Tibial nerve (tissue), 4 donors: ENCODE measurements at regions not wholly inside any gene's neighbourhood (a gene's known extent, or its start where the extent isn't known, plus 50 kb on each side); places are given as distances from the start of the nearest gene placed in this dataset.

Experiments
- DNase-seq, 2 donors: peaks; one replicate each; pipeline ENCODE4 v3.0.0-alpha.2; 2019; ENCODE audit warnings: low spot score in 2 of 2
- H3K27ac ChIP-seq, 4 donors: fragments of 200-600 bp; sonication (generic) in 3 of 4; one replicate each; pipeline ENCODE4 v1.5.1; 2017 to 2019; ENCODE audit warnings: mild to moderate bottlenecking in 1 of 4
- H3K27me3 ChIP-seq, 2 donors: fragments of 200-600 bp; sonication (generic) in 1 of 2; one replicate each; pipeline versions ENCODE4 v1.5.1 to v1.6.0; 2017 to 2019
- H3K36me3 ChIP-seq, 3 donors: fragments of 200-600 bp; sonication (generic); one replicate each; pipeline ENCODE4 v1.5.1; 2018 to 2019
- H3K4me1 ChIP-seq, 4 donors: fragments of 200-600 bp; sonication (generic) in 3 of 4; one replicate each; pipeline ENCODE4 v1.5.1; 2017 to 2019
- H3K4me3 ChIP-seq, 4 donors: fragments of 200-600 bp; sonication (generic) in 3 of 4; one replicate each; pipeline ENCODE4 v1.5.1; 2017 to 2019; ENCODE audit warnings: mild to moderate bottlenecking in 1 of 4, moderate library complexity in 1 of 4
- H3K9me3 ChIP-seq, 4 donors: fragments of 200-600 bp; sonication (generic) in 3 of 4; one replicate each; pipeline ENCODE4 v1.5.1; 2017 to 2019
- EP300 ChIP-seq, 2 donors: sonication (generic); formaldehyde crosslinking; IDR thresholded peaks; one replicate each; pipeline ENCODE4 v1.6.1; 2017; ENCODE audit warnings: antibody characterized with exemption in 2 of 2, mild to moderate bottlenecking in 1 of 2
- POLR2A ChIP-seq, 2 donors: fragments of 450-650 bp; IDR thresholded peaks; one replicate each; pipeline ENCODE4 v1.6.1; 2017; ENCODE audit warnings: antibody characterized with exemption in 2 of 2, mild to moderate bottlenecking in 2 of 2, moderate library complexity in 2 of 2
- WGBS, 2 donors: methylation state at CpG; one replicate each; pipeline ENCODE4 v1.1.5; 2018; 5-methylcytosine and 5-hydroxymethylcytosine counted together
- TF ChIP-seq, protein P1 (sequence below), 5 experiments: fragments of 200-600 bp in 3 of 5; fragments of 450-650 bp in 2 of 5; sonication (generic) in 3 of 5; IDR thresholded peaks; one replicate each; pipeline ENCODE4 v1.5.1; 2016 to 2019; ENCODE audit warnings: antibody characterized with exemption in 5 of 5, mild to moderate bottlenecking in 3 of 5, moderate library complexity in 2 of 5

DNA sequence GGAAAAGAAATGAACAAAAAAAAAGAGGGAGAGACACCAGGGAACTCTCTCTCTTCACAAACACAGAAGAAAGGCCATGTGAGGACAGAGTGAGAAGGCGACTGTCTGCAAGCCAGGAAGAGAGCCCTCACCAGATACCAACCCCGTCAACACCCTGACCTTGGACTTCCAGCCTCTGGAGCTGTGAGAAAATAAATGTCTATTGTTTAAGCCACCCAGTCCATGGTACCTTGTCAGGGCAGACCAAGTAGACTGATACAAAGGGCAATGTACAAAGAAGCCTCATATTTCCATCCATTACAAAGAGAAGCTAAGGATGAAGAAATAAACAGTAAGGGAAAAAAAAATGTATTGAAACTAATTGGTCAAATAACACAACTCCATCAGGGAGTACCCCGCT is 146.6 kb downstream of the ZNF281 start:
- 78 to 87% methylated on average over 3 of the region's 3 CpGs for WGBS, 2 donors
- H3K9me3 ChIP-seq = no peaks in the 10 kb centered on the region
- DNase-seq = no peak
- no peak overlapping the region for H3K4me3 ChIP-seq
- TF ChIP-seq POLR2A (IDR thresholded peaks at IDR 0.05) (no peak), EP300 (IDR thresholded peaks at IDR 0.05) (no peak)
- TF ChIP-seq, protein P1, sequence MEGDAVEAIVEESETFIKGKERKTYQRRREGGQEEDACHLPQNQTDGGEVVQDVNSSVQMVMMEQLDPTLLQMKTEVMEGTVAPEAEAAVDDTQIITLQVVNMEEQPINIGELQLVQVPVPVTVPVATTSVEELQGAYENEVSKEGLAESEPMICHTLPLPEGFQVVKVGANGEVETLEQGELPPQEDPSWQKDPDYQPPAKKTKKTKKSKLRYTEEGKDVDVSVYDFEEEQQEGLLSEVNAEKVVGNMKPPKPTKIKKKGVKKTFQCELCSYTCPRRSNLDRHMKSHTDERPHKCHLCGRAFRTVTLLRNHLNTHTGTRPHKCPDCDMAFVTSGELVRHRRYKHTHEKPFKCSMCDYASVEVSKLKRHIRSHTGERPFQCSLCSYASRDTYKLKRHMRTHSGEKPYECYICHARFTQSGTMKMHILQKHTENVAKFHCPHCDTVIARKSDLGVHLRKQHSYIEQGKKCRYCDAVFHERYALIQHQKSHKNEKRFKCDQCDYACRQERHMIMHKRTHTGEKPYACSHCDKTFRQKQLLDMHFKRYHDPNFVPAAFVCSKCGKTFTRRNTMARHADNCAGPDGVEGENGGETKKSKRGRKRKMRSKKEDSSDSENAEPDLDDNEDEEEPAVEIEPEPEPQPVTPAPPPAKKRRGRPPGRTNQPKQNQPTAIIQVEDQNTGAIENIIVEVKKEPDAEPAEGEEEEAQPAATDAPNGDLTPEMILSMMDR (IDR thresholded peaks at IDR 0.05) = no peak
- H3K4me1 ChIP-seq = no peaks in the 10 kb centered on the region
- no peak overlapping the region for H3K27ac ChIP-seq
- no peaks in the 10 kb centered on the region for H3K36me3 ChIP-seq
- no peaks in the 10 kb centered on the region for H3K27me3 ChIP-seq

DNA sequence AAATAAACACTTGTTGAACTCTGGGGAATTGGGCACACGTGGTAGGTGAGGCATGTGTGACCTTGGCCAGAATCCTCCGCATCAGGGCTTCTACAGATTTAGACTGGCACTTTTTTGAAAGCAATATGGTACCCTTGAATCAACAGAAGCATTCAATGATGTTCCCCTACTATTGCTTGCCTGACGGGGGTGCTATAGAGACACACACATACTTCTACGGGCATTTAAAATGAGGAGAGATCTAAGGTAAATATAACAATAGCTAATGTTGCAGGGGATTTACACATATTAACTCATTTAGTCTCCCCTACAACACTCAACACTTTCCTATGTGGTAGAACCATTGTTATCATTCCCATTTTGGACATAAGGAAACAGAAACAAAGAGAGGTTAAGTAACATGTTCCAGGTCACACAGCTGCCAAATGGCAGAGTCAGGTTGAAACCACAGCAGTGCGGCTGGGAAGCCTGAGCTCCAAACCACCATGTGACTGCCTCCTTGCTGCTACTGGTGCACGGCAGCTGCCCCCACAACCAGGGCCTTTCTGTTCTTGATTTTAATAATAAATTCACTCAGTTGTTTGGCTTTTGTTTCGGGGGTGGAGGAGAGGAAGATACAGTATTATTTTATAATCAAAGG is 147.4 kb downstream of the ZNF281 start:
- TF ChIP-seq EP300 (IDR thresholded peaks at IDR 0.05) (no peak), POLR2A (IDR thresholded peaks at IDR 0.05) (no peak)
- TF ChIP-seq, protein P1 (IDR thresholded peaks at IDR 0.05) = no peak
- Histone ChIP-seq H3K4me1 (no peaks in the 10 kb centered on the region), H3K27me3 (no peaks in the 10 kb centered on the region), H3K36me3 (no peaks in the 10 kb centered on the region), H3K4me3 (no peak overlapping the region), H3K9me3 (no peaks in the 10 kb centered on the region), H3K27ac (no peak overlapping the region)
- 83 to 88% methylated on average over 7 of the region's 7 CpGs for WGBS, 2 donors
- no peak for DNase-seq

DNA sequence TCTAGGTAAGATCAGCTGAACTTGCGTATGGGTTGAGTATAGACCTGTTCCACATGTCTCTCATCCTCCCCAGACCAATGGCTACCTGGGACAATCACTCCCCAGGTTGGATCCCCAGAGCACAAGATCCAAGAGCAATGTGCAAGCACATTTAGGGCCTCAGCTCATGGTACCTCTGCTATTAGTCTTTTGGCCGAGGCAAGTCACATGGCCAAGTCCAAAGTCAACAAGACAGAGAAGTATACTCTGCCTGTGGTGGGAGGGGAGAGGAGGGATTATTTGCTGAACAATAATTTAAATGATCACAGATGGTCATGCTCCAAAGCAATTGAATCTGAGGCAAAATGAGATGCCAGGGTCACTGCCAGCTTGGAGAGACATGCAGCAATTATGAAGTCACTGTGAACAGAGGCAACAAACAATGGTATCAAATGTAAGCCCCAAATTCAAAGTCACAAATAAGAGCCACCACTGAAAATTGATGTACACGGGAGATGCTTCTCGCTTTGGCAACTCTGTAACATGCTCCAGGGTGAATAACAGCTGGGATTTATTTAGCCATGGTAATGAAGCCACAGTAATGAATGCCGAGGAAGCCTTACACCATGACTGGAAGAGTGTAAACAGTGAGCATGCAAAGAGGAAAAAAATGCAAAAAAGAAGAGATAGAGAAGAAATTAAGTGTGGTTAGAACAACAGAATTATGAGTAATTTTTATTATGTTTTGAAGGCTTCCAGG is 149.1 kb downstream of the ZNF281 start:
- no peak overlapping the region for H3K4me3 ChIP-seq
- no peaks in the 10 kb centered on the region for H3K36me3 ChIP-seq
- no peaks in the 10 kb centered on the region for H3K27me3 ChIP-seq
- WGBS, 2 donors = 75 to 79% methylated on average over 5 of the region's 5 CpGs
- TF ChIP-seq, protein P1 (IDR thresholded peaks at IDR 0.05) = no peak
- no peak for TF ChIP-seq POLR2A (IDR thresholded peaks at IDR 0.05)
- no peak for TF ChIP-seq EP300 (IDR thresholded peaks at IDR 0.05)
- no peaks in the 10 kb centered on the region for H3K9me3 ChIP-seq
- no peak for DNase-seq
- H3K27ac ChIP-seq = no peak overlapping the region
- H3K4me1 ChIP-seq = no peaks in the 10 kb centered on the region

DNA sequence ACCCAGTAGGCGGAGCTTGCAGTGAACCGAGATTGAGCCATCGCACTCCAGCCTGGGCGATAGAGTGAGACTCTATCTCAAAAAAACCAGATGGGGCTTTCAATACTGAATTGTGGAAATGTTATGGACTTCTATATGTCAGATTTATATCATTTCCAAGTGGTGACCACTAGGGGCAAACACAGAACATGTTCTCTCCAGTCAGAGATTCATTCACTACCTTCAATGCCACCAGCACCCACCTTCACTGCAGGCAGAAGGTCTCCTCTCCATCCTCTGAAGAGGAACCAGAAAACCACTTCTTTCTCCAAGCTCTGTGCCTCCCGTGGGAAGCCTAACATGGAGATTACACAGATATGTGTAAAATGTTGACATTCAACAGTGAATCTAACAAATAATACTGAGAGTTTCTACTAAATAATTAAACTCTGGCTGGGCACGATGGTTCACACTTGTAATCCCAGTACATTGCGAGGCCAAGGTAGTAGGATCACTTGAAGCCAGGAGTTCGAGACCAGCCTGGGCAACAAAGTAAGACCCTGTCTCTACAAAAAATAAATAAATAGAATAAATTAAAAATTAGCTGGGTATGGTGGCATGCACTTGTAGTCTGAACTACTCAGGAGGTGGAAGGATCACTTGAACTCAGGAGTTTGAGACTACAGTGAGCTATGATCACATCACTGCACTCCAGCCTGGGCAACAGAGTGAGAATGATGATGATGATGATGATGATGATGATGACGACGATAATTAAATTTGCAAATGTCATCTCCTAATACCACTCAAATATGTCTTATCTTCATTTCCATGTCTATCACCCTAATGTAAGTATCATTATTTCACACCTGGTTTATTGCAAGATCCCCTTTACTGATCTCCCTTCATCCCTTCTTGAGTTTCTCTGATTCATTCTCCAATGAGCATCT is 151.1 kb downstream of the ZNF281 start:
- TF ChIP-seq, protein P1 (IDR thresholded peaks at IDR 0.05) = peak in 2 of 5 experiments; percentile 22 to 41
- TF ChIP-seq EP300 (IDR thresholded peaks at IDR 0.05) (no peak), POLR2A (IDR thresholded peaks at IDR 0.05) (no peak)

More for the DNA sequence above, 151.1 kb downstream of the ZNF281 start:
- WGBS, 2 donors = 89 to 92% methylated on average over 10 of the region's 10 CpGs
- no peak for DNase-seq
- Histone ChIP-seq H3K27ac (no peak overlapping the region), H3K9me3 (no peaks in the 10 kb centered on the region), H3K4me3 (no peak overlapping the region), H3K27me3 (no peaks in the 10 kb centered on the region), H3K36me3 (no peaks in the 10 kb centered on the region), H3K4me1 (no peaks in the 10 kb centered on the region)
